ENCODE measurements at regions not wholly inside any gene's neighbourhood (a gene's known extent, or its start where the extent isn't known, plus 50 kb on each side); places are given as distances from the start of the nearest gene placed in this dataset.

DNA sequence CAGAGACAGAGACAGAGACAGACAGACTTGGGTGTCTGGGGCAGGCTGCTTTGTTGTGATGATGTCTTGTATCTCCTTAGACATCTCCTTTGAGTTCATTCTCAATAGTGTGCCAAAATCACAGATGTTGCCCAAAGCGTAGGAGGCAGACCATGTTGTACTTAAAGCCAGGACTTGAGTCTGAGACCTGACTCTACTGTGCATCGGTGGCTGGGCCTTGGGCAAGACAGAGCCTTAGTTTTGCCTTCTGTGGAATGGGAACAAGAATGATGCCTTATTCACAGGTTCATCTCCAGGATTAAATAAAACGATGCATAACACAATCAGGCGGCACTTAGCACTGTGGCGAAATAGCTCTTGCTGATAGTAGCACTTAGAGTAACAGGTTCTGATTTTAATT is 230.3 kb downstream of the AACS start:
- TF ChIP-seq, protein P1, sequence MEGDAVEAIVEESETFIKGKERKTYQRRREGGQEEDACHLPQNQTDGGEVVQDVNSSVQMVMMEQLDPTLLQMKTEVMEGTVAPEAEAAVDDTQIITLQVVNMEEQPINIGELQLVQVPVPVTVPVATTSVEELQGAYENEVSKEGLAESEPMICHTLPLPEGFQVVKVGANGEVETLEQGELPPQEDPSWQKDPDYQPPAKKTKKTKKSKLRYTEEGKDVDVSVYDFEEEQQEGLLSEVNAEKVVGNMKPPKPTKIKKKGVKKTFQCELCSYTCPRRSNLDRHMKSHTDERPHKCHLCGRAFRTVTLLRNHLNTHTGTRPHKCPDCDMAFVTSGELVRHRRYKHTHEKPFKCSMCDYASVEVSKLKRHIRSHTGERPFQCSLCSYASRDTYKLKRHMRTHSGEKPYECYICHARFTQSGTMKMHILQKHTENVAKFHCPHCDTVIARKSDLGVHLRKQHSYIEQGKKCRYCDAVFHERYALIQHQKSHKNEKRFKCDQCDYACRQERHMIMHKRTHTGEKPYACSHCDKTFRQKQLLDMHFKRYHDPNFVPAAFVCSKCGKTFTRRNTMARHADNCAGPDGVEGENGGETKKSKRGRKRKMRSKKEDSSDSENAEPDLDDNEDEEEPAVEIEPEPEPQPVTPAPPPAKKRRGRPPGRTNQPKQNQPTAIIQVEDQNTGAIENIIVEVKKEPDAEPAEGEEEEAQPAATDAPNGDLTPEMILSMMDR (IDR thresholded peaks at IDR 0.05) = no peak
- TF ChIP-seq EZH2 (IDR thresholded peaks at IDR 0.05; ENCODE audit: borderline replicate concordance, insufficient read depth, low read depth, low read length, poor library complexity, severe bottlenecking) = no peak

Data from B cell (primary cell).